NB4 (cell line): ENCODE measurements at regions not wholly inside any gene's neighbourhood (a gene's known extent, or its start where the extent isn't known, plus 50 kb on each side); places are given as distances from the start of the nearest gene placed in this dataset.
"Not testable (repeated sequence)": the region's sequence is repeated elsewhere in the genome, so short reads cannot be mapped to it uniquely, and the experiment has no call there.

Experiments used
- DNase-seq: peaks from one replicate; pipeline ENCODE4 v3.0.0; 2010; ENCODE audit warnings: low read depth
- H3K4me3 ChIP-seq: one replicate; pipeline ENCODE4 v1.5.1; 2011; ENCODE audit warnings: mild to moderate bottlenecking, low read depth, low read length, moderate library complexity
- CTCF ChIP-seq: IDR thresholded peaks from one replicate; pipeline ENCODE4 v1.5.1; 2012; ENCODE audit warnings: low read depth, low read length
- MAX ChIP-seq: IDR thresholded peaks from 2 replicates; pipeline ENCODE4 v1.6.1; 2011; ENCODE audit warnings: low read depth, low read length
- MYC ChIP-seq: IDR thresholded peaks from 2 replicates; pipeline ENCODE4 v1.6.1; 2011; ENCODE audit warnings: low read depth, low read length
- POLR2A ChIP-seq: IDR thresholded peaks from 2 replicates; pipeline ENCODE4 v1.6.1; 2011; ENCODE audit warnings: mild to moderate bottlenecking; ENCODE audit not compliant: insufficient read length; ENCODE audit errors: extremely low read depth

- no peak overlapping the region for H3K4me3 ChIP-seq
- no peak for DNase-seq
- TF ChIP-seq MYC: no peak
- no peak for TF ChIP-seq MAX
- no peak for TF ChIP-seq CTCF
- TF ChIP-seq POLR2A: no peak
These were observed 1598.5 kb downstream of the EFNA5 start for GRCh38 chr5:106072208-106072607.

GRCh38 chr5:106047341-106047740 lies 1623.4 kb downstream of the EFNA5 start:
- no peak overlapping the region for H3K4me3 ChIP-seq
- DNase-seq: no peak
- TF ChIP-seq MAX: no peak
- no peak for TF ChIP-seq CTCF
- TF ChIP-seq MYC: no peak
- TF ChIP-seq POLR2A: no peak

GRCh38 chr5:106032069-106032468 lies 1638.7 kb downstream of the EFNA5 start:
- DNase-seq: not testable (repeated sequence)

GRCh38 chr5:106028314-106028713 lies 1642.4 kb downstream of the EFNA5 start:
- TF ChIP-seq MYC: no peak
- no peak for DNase-seq
- H3K4me3 ChIP-seq: no peak overlapping the region

More at GRCh38 chr5:106032069-106032468, 1638.7 kb downstream of the EFNA5 start:
- not testable (repeated sequence) for H3K4me3 ChIP-seq

GRCh38 chr5:106020894-106021293 lies 1649.8 kb downstream of the EFNA5 start:
- no peak for DNase-seq
- H3K4me3 ChIP-seq: no peak overlapping the region
- TF ChIP-seq MAX: no peak
- TF ChIP-seq CTCF: no peak
- TF ChIP-seq MYC: no peak
- TF ChIP-seq POLR2A: no peak

- no peak overlapping the region for H3K4me3 ChIP-seq
- TF ChIP-seq POLR2A: no peak
- no peak for TF ChIP-seq MAX
- TF ChIP-seq MYC: no peak
- TF ChIP-seq CTCF: no peak
- DNase-seq: no peak
These were observed 1651.5 kb downstream of the EFNA5 start for GRCh38 chr5:106019261-106019660.

- no peak overlapping the region for H3K4me3 ChIP-seq
- TF ChIP-seq CTCF (no peak), MAX (no peak), POLR2A (no peak), MYC (no peak)
- DNase-seq: no peak
These were observed 1653.4 kb downstream of the EFNA5 start for GRCh38 chr5:106017243-106017857.
